ENCODE measurements at regions not wholly inside any gene's neighbourhood (a gene's known extent, or its start where the extent isn't known, plus 50 kb on each side); places are given as distances from the start of the nearest gene placed in this dataset.

GRCh38 chr2:234305846-234306245, 191.0 kb downstream of the ARL4C start:
- no peak for DNase-seq (ENCODE audit: low read depth)
- no peaks in the 10 kb centered on the region for H3K36me3 ChIP-seq (ENCODE audit: control insufficient read depth, insufficient read depth, low read length)
- TF ChIP-seq, protein P1, sequence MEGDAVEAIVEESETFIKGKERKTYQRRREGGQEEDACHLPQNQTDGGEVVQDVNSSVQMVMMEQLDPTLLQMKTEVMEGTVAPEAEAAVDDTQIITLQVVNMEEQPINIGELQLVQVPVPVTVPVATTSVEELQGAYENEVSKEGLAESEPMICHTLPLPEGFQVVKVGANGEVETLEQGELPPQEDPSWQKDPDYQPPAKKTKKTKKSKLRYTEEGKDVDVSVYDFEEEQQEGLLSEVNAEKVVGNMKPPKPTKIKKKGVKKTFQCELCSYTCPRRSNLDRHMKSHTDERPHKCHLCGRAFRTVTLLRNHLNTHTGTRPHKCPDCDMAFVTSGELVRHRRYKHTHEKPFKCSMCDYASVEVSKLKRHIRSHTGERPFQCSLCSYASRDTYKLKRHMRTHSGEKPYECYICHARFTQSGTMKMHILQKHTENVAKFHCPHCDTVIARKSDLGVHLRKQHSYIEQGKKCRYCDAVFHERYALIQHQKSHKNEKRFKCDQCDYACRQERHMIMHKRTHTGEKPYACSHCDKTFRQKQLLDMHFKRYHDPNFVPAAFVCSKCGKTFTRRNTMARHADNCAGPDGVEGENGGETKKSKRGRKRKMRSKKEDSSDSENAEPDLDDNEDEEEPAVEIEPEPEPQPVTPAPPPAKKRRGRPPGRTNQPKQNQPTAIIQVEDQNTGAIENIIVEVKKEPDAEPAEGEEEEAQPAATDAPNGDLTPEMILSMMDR (IDR thresholded peaks at IDR 0.05; ENCODE audit: insufficient read depth, low read length, poor library complexity, severe bottlenecking): no peak
- H3K27me3 ChIP-seq (ENCODE audit: control insufficient read depth, insufficient read depth, low read length): no peaks in the 10 kb centered on the region
- no peak overlapping the region for H3K4me3 ChIP-seq (ENCODE audit: low read depth, low read length)

DNA sequence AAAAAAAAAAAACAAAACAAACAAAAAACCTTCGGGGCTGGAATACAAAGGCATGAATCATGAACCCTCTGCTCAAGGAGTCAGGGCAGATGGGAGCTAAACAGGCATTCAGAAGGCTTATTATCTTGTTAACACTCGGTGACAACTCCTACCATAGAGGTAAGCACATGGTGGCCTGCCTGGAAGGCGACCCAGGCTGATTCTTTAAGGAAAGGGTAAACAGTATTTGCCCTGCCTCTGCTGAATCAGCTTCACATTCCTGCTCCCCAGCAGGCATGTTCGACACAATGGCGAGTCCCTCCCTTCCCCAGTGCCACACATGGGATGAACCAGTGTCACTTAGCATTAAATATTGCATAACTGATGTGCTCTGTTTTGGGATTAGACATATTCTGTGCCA, 191.9 kb downstream of the ARL4C start:
- Histone ChIP-seq H3K4me3 (ENCODE audit: low read depth, low read length) (no peak overlapping the region), H3K27me3 (ENCODE audit: control insufficient read depth, insufficient read depth, low read length) (no peaks in the 10 kb centered on the region), H3K36me3 (ENCODE audit: control insufficient read depth, insufficient read depth, low read length) (no peaks in the 10 kb centered on the region)
- no peak for DNase-seq (ENCODE audit: low read depth)
- TF ChIP-seq, protein P1 (IDR thresholded peaks at IDR 0.05; ENCODE audit: insufficient read depth, low read length, poor library complexity, severe bottlenecking): no peak

DNA sequence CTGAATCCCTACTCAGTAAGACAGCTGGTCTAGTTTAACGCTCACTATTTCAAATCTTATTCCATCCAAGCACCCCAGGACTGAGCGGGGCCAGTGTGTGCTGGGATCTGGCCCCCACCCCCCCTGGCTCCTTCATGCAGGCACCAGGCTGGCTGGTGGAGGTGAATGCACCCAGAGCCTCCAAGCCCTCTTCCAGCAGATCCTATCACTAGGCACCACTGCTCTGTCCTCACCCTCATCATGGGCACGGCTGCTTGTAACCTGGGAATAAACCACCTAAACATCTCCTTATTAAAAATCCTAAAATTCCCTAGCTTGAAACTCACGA, 194.3 kb downstream of the ARL4C start:
- DNase-seq (ENCODE audit: low read depth): no peak
- Histone ChIP-seq H3K4me3 (ENCODE audit: low read depth, low read length) (no peak overlapping the region), H3K27me3 (ENCODE audit: control insufficient read depth, insufficient read depth, low read length) (no peaks in the 10 kb centered on the region), H3K36me3 (ENCODE audit: control insufficient read depth, insufficient read depth, low read length) (no peaks in the 10 kb centered on the region)
- TF ChIP-seq, protein P1 (IDR thresholded peaks at IDR 0.05; ENCODE audit: insufficient read depth, low read length, poor library complexity, severe bottlenecking): no peak

GRCh38 chr2:234300932-234301823, 195.7 kb downstream of the ARL4C start:
- TF ChIP-seq, protein P1 (IDR thresholded peaks at IDR 0.05; ENCODE audit: insufficient read depth, low read length, poor library complexity, severe bottlenecking): no peak
- H3K36me3 ChIP-seq (ENCODE audit: control insufficient read depth, insufficient read depth, low read length): no peaks in the 10 kb centered on the region
- H3K27me3 ChIP-seq (ENCODE audit: control insufficient read depth, insufficient read depth, low read length): no peaks in the 10 kb centered on the region
- no peak overlapping the region for H3K4me3 ChIP-seq (ENCODE audit: low read depth, low read length)
- DNase-seq (ENCODE audit: low read depth): no peak

GRCh38 chr2:234300391-234300925, 196.4 kb downstream of the ARL4C start:
- H3K36me3 ChIP-seq (ENCODE audit: control insufficient read depth, insufficient read depth, low read length): no peaks in the 10 kb centered on the region
- TF ChIP-seq, protein P1 (IDR thresholded peaks at IDR 0.05; ENCODE audit: insufficient read depth, low read length, poor library complexity, severe bottlenecking): no peak
- DNase-seq (ENCODE audit: low read depth): no peak
- no peaks in the 10 kb centered on the region for H3K27me3 ChIP-seq (ENCODE audit: control insufficient read depth, insufficient read depth, low read length)
- no peak overlapping the region for H3K4me3 ChIP-seq (ENCODE audit: low read depth, low read length)
